ENCODE measurements at regions not wholly inside any gene's neighbourhood (a gene's known extent, or its start where the extent isn't known, plus 50 kb on each side); places are given as distances from the start of the nearest gene placed in this dataset.

GRCh38 chr12:94769776-94770759 lies 119.7 kb upstream of the TMCC3 start:
- TF ChIP-seq EZH2 (IDR thresholded peaks at IDR 0.05; ENCODE audit: low read depth) (no peak), CTCF (conservative IDR thresholded peaks at IDR 0.05) (no peak)
